KBM-7 (cell line): ENCODE measurements at regions not wholly inside any gene's neighbourhood (a gene's known extent, or its start where the extent isn't known, plus 50 kb on each side); places are given as distances from the start of the nearest gene placed in this dataset.

ENCODE experiments used
- DNase-seq: peaks from one replicate; pipeline ENCODE4 v3.0.0-alpha.2; 2015
- in situ Hi-C: fragments of 300-500 bp; cut with MboI; formaldehyde crosslinking; loops from 2 replicates; pipeline ENCODE4 v1.14.3; 2020; ENCODE audit warnings: low sequenced_read_pairs, low pct_unique_long_range_greater_than_20kb, mixed read lengths

- in situ Hi-C loops, result no loop called here
- peak; percentile 32 for DNase-seq
Observed at GRCh38 chr21:14603202-14603601, 57.1 kb upstream of the SAMSN1 start.

DNA sequence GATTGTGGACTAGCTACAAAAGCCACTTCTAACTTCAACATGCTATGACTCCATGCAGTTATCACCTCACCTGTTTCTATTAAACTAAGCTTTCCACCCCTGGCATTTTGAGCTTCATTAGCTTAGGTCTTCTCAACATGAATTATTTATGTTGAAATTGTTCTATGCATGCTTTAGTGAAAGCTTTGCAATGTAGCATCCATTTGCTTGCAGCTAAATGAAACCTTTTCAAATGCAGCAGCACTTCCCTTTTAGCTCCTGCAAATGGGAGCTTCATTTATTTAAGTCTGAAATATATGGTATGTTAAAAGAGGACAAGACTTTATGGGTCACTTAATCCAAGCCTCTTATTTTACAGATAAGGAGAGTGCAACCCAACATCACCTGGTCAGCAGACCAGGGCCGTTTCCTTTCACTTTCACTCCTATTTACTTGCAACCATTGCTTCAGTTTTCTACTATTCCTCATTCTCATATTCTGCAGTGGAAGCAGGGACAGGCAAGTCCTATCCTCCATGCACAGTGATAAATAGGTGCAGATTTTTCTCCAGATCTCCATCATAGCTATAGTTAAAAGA, 56.4 kb upstream of the SAMSN1 start:
- peak; percentile 49 for DNase-seq
- in situ Hi-C loops, result no loop called here

- DNase-seq, result peak; percentile 87
- in situ Hi-C loops, result no loop called here
Observed at GRCh38 chr21:14600569-14601297, 54.6 kb upstream of the SAMSN1 start.

GRCh38 chr21:14598065-14598464, 52.0 kb upstream of the SAMSN1 start:
- in situ Hi-C loops, result no loop called here
- no peak for DNase-seq
